ENCODE measurements at regions not wholly inside any gene's neighbourhood (a gene's known extent, or its start where the extent isn't known, plus 50 kb on each side); places are given as distances from the start of the nearest gene placed in this dataset.
A peak's percentile ranks its signal among the peaks of the same experiment; 100 is the strongest.

- Histone ChIP-seq H2AFZ (no peak overlapping the region), H4K20me1 (ENCODE audit: insufficient read depth) (no peaks in the 10 kb centered on the region), H3K9me2 (ENCODE audit: insufficient read depth) (no peaks in the 10 kb centered on the region; the same call in 1 of the 2 replicates), H3K36me3 (ENCODE audit: low read depth) (no peaks in the 10 kb centered on the region), H3K4me1 (replicated peaks; ENCODE audit: insufficient read depth) (no peaks in the 10 kb centered on the region), H3K79me2 (ENCODE audit: low read depth) (no peaks in the 10 kb centered on the region), H3F3A (ENCODE audit: insufficient read depth, low read depth) (no peaks in the 10 kb centered on the region), H3K4me3 (no peak overlapping the region), H3K4me2 (no peak overlapping the region), H3K27ac (no peak overlapping the region), H3K9me3 (ENCODE audit: insufficient read depth, low read depth) (no peaks in the 10 kb centered on the region; the same call in 1 of the 2 replicates), H3K27me3 (ENCODE audit: insufficient read depth, low read depth) (no peaks in the 10 kb centered on the region)
- CTCF ChIA-PET = no interaction called here
- TF ChIP-seq CTCF (conservative IDR thresholded peaks at IDR 0.05) = no peak
- no peak for TF ChIP-seq EZH2 (IDR thresholded peaks at IDR 0.05; ENCODE audit: low read depth)
- intact Hi-C loops (cut with micrococcal nuclease; ENCODE audit: unreplicated experiment) = no loop called here
- BruUV-seq (replicated peaks) = no TSS peak
- DNase-seq = no peak
- POLR2A ChIA-PET (ENCODE audit: unreplicated experiment) = no interaction called here
Observed at GRCh38 chr3:182575941-182576340, 217.4 kb upstream of the ATP11B start.

- no peaks in the 10 kb centered on the region for H3K9me2 ChIP-seq (ENCODE audit: insufficient read depth)
- H3K4me3 ChIP-seq = no peak overlapping the region
- no peak for TF ChIP-seq CTCF (conservative IDR thresholded peaks at IDR 0.05)
- peaks cover 4% of the 10 kb centered on the region; the same call in 1 of the 2 replicates for H3K9me3 ChIP-seq (ENCODE audit: insufficient read depth, low read depth)
- intact Hi-C loops (cut with micrococcal nuclease; ENCODE audit: unreplicated experiment) = no loop called here
- no TSS peak for BruUV-seq (replicated peaks)
- no peak overlapping the region for H2AFZ ChIP-seq
- ChIA-PET POLR2A (ENCODE audit: unreplicated experiment) (interaction anchor here (0.6 kb wide), 1 partner anchor 13 kb away, joined by 6 read pairs; no protein-coding TSS in a partner anchor), CTCF (no interaction called here)
- H3K4me2 ChIP-seq = no peak overlapping the region
- H3K4me1 ChIP-seq (replicated peaks; ENCODE audit: insufficient read depth) = peaks cover 6% of the 10 kb centered on the region; the same call in 1 of the 2 replicates
- no peaks in the 10 kb centered on the region for H3K27me3 ChIP-seq (ENCODE audit: insufficient read depth, low read depth)
- H3K36me3 ChIP-seq (ENCODE audit: low read depth) = no peaks in the 10 kb centered on the region
- H3F3A ChIP-seq (ENCODE audit: insufficient read depth, low read depth) = no peaks in the 10 kb centered on the region; the same call in 1 of the 2 replicates
- H3K27ac ChIP-seq = no peak overlapping the region
- no peak for DNase-seq
- H3K79me2 ChIP-seq (ENCODE audit: low read depth) = no peaks in the 10 kb centered on the region
- no peaks in the 10 kb centered on the region for H4K20me1 ChIP-seq (ENCODE audit: insufficient read depth)
Observed at GRCh38 chr3:182583545-182583944, 209.8 kb upstream of the ATP11B start.

- Histone ChIP-seq H3K27me3 (ENCODE audit: insufficient read depth, low read depth) (no peaks in the 10 kb centered on the region), H3K27ac (no peak overlapping the region), H3F3A (ENCODE audit: insufficient read depth, low read depth) (no peaks in the 10 kb centered on the region; the same call in 1 of the 2 replicates), H3K4me2 (no peak overlapping the region), H2AFZ (peak overlapping the region; percentile 63), H3K79me2 (ENCODE audit: low read depth) (no peaks in the 10 kb centered on the region), H4K20me1 (ENCODE audit: insufficient read depth) (no peaks in the 10 kb centered on the region), H3K9me3 (ENCODE audit: insufficient read depth, low read depth) (peaks cover 4% of the 10 kb centered on the region; the same call in 1 of the 2 replicates), H3K4me1 (replicated peaks; ENCODE audit: insufficient read depth) (peaks cover 6% of the 10 kb centered on the region; the same call in 1 of the 2 replicates), H3K9me2 (ENCODE audit: insufficient read depth) (peaks cover 5% of the 10 kb centered on the region; the same call in 1 of the 2 replicates), H3K36me3 (ENCODE audit: low read depth) (no peaks in the 10 kb centered on the region), H3K4me3 (no peak overlapping the region)
- CTCF ChIA-PET = no interaction called here
- TF ChIP-seq CTCF (conservative IDR thresholded peaks at IDR 0.05) (no peak), EZH2 (IDR thresholded peaks at IDR 0.05; ENCODE audit: low read depth) (no peak)
- POLR2A ChIA-PET (ENCODE audit: unreplicated experiment) = no interaction called here
- intact Hi-C loops (cut with micrococcal nuclease; ENCODE audit: unreplicated experiment) = no loop called here
- no peak for DNase-seq
- no TSS peak for BruUV-seq (replicated peaks)
Observed at GRCh38 chr3:182585532-182586150, 207.7 kb upstream of the ATP11B start.

Data from PC-9 (cell line).